Heart left ventricle (tissue), 13 donors: ENCODE measurements at regions not wholly inside any gene's neighbourhood (a gene's known extent, or its start where the extent isn't known, plus 50 kb on each side); places are given as distances from the start of the nearest gene placed in this dataset.

ENCODE experiments used
- CTCF ChIP-seq, 12 donors: fragments of 200-600 bp; sonication (generic) in 4 of 12; IDR thresholded peaks; one replicate each; pipeline versions ENCODE4 v1.5.0 to v1.8.0; 2018 to 2022; ENCODE audit warnings: antibody characterized with exemption in 12 of 12, mild to moderate bottlenecking in 5 of 12
- POLR2A ChIP-seq, 2 donors: fragments of 450-650 bp; IDR thresholded peaks; one replicate each; pipeline ENCODE4 v1.6.1; 2017; ENCODE audit warnings: antibody characterized with exemption in 2 of 2, mild to moderate bottlenecking in 2 of 2, moderate library complexity in 2 of 2
- donor health status: ischemic (EF 13 %, LVEDD 7.1; RV severe dilation, severe dysfunction).
- donor health status: DM: no; HTN: yes; CAD: no.
- donor health status: DM: no; HTN: no; CAD: no.
- donor health status: ischemic (EF 25% LVEDD 6.9; RV normal size, moderate dysfunction).
- donor health status: ischemic (EF 25% LVEDD 5.7; RV mildly dilated, moderate dysfunction).
- donor health status: ischemic (EF 35%, LVEDD 5.7; RV mildly dilated, moderate dysfunction).
- donor health status: nonischemic (EF 11% LVEDD 7.7; RV severe dilation, severe dysfunction).
- donor health status: DM: yes; HTN: yes; CAD: no.
- donor health status: PGD.
- donor health status: ischemic (EF 29% LVEDD 5.4; RV normal size, mild dysfunction).
- donor health status: nonischemic (EF 23%, LVEDD 6.1; RV moderate dilation, normal function).

- TF ChIP-seq CTCF (IDR thresholded peaks at IDR 0.05) (no peak), POLR2A (IDR thresholded peaks at IDR 0.05) (no peak)
These were observed 143.4 kb downstream of the SOX1 start for GRCh38 chr13:112210371-112210770.
